GM03348 (cell line): ENCODE measurements at regions not wholly inside any gene's neighbourhood (a gene's known extent, or its start where the extent isn't known, plus 50 kb on each side); places are given as distances from the start of the nearest gene placed in this dataset.

ENCODE experiments used
- DNase-seq: peaks from one replicate; pipeline ENCODE4 v3.0.0; 2012; ENCODE audit warnings: low spot score

- no peak for DNase-seq
Measured at GRCh38 chr1:186736971-186737685, 56.9 kb upstream of the PTGS2 start.

GRCh38 chr1:186735463-186735862 is 55.2 kb upstream of the PTGS2 start:
- DNase-seq, result no peak

- no peak for DNase-seq
Measured at GRCh38 chr1:186730951-186731729, 50.9 kb upstream of the PTGS2 start.
